Dendritic cell treated with granulocyte-macrophage colony-stimulating factor and Interleukin-4, amounts not matched to agents 40 ng/mL and 50 ng/mL, for 4 days (primary cell): ENCODE measurements at regions not wholly inside any gene's neighbourhood (a gene's known extent, or its start where the extent isn't known, plus 50 kb on each side); places are given as distances from the start of the nearest gene placed in this dataset.

Source experiments
- H3K27ac Mint-ChIP-seq: one replicate; pipeline ENCODE4 v1.8.0; 2022; ENCODE audit warnings: mild to moderate bottlenecking, mixed read lengths
- H3K27me3 Mint-ChIP-seq: one replicate; pipeline ENCODE4 v1.8.0; 2022; ENCODE audit warnings: mild to moderate bottlenecking, mixed read lengths
- H3K36me3 Mint-ChIP-seq: one replicate; pipeline ENCODE4 v1.8.0; 2022; ENCODE audit warnings: low read depth, mixed read lengths
- H3K4me1 Mint-ChIP-seq: one replicate; pipeline ENCODE4 v1.8.0; 2022; ENCODE audit warnings: low read depth, mixed read lengths
- H3K4me3 Mint-ChIP-seq: one replicate; pipeline ENCODE4 v1.8.0; 2022; ENCODE audit warnings: mild to moderate bottlenecking, moderate library complexity, mixed read lengths
- H3K9me3 Mint-ChIP-seq: one replicate; pipeline ENCODE4 v1.8.0; 2022; ENCODE audit warnings: mixed read lengths
- intact Hi-C: fragments of 100-400 bp; cut with micrococcal nuclease; formaldehyde crosslinking; loops from one replicate; pipeline ENCODE4 v1.15.0; 2022

- no peak overlapping the region for H3K27ac Mint-ChIP-seq
- no peaks in the 10 kb centered on the region for H3K36me3 Mint-ChIP-seq
- H3K9me3 Mint-ChIP-seq: peaks cover 6% of the 10 kb centered on the region
- H3K4me3 Mint-ChIP-seq: no peak overlapping the region
- intact Hi-C loops: no loop called here
- H3K4me1 Mint-ChIP-seq: no peaks in the 10 kb centered on the region
- H3K27me3 Mint-ChIP-seq: peaks cover 2% of the 10 kb centered on the region
Observed at GRCh38 chr5:96236051-96236450, 197.0 kb downstream of the PCSK1 start.

GRCh38 chr5:96235008-96235910 lies 197.8 kb downstream of the PCSK1 start:
- Mint-ChIP-seq H3K36me3 (no peaks in the 10 kb centered on the region), H3K4me3 (no peak overlapping the region), H3K9me3 (peaks cover 9% of the 10 kb centered on the region), H3K4me1 (no peaks in the 10 kb centered on the region), H3K27me3 (peaks cover 2% of the 10 kb centered on the region), H3K27ac (no peak overlapping the region)
- intact Hi-C loops: no loop called here

- Mint-ChIP-seq H3K36me3 (no peaks in the 10 kb centered on the region), H3K9me3 (peaks cover 9% of the 10 kb centered on the region), H3K4me3 (no peak overlapping the region), H3K4me1 (no peaks in the 10 kb centered on the region), H3K27me3 (no peaks in the 10 kb centered on the region), H3K27ac (no peak overlapping the region)
- intact Hi-C loops: no loop called here
Observed at GRCh38 chr5:96232602-96233001, 200.4 kb downstream of the PCSK1 start.

GRCh38 chr5:96229188-96229587 lies 203.9 kb downstream of the PCSK1 start:
- no peak overlapping the region for H3K27ac Mint-ChIP-seq
- H3K4me1 Mint-ChIP-seq: peaks cover 5% of the 10 kb centered on the region
- intact Hi-C loops: no loop called here
- H3K27me3 Mint-ChIP-seq: no peaks in the 10 kb centered on the region
- peaks cover 9% of the 10 kb centered on the region for H3K9me3 Mint-ChIP-seq
- no peak overlapping the region for H3K4me3 Mint-ChIP-seq
- no peaks in the 10 kb centered on the region for H3K36me3 Mint-ChIP-seq

GRCh38 chr5:96228408-96228807 lies 204.6 kb downstream of the PCSK1 start:
- intact Hi-C loops: no loop called here
- peaks cover 5% of the 10 kb centered on the region for H3K4me1 Mint-ChIP-seq
- no peak overlapping the region for H3K4me3 Mint-ChIP-seq

GRCh38 chr5:96227957-96228356 lies 205.1 kb downstream of the PCSK1 start:
- H3K9me3 Mint-ChIP-seq: peaks cover 9% of the 10 kb centered on the region
- no peak overlapping the region for H3K27ac Mint-ChIP-seq
- H3K36me3 Mint-ChIP-seq: no peaks in the 10 kb centered on the region
- H3K27me3 Mint-ChIP-seq: no peaks in the 10 kb centered on the region
- intact Hi-C loops: no loop called here
- peaks cover 5% of the 10 kb centered on the region for H3K4me1 Mint-ChIP-seq
- no peak overlapping the region for H3K4me3 Mint-ChIP-seq

More at GRCh38 chr5:96228408-96228807, 204.6 kb downstream of the PCSK1 start:
- Mint-ChIP-seq H3K9me3 (peaks cover 9% of the 10 kb centered on the region), H3K27me3 (no peaks in the 10 kb centered on the region), H3K36me3 (no peaks in the 10 kb centered on the region), H3K27ac (no peak overlapping the region)

- intact Hi-C loops: no loop called here
- Mint-ChIP-seq H3K4me1 (peaks cover 5% of the 10 kb centered on the region), H3K27ac (no peak overlapping the region), H3K36me3 (no peaks in the 10 kb centered on the region), H3K4me3 (no peak overlapping the region), H3K27me3 (no peaks in the 10 kb centered on the region), H3K9me3 (peaks cover 9% of the 10 kb centered on the region)
Observed at GRCh38 chr5:96226941-96227552, 206.0 kb downstream of the PCSK1 start.

- peaks cover 10% of the 10 kb centered on the region for H3K9me3 Mint-ChIP-seq
- no peaks in the 10 kb centered on the region for H3K36me3 Mint-ChIP-seq
- intact Hi-C loops: no loop called here
- H3K27me3 Mint-ChIP-seq: no peaks in the 10 kb centered on the region
- peaks cover under 1% of the 10 kb centered on the region for H3K4me1 Mint-ChIP-seq
- no peak overlapping the region for H3K27ac Mint-ChIP-seq
- H3K4me3 Mint-ChIP-seq: no peak overlapping the region
Observed at GRCh38 chr5:96222129-96222528, 210.9 kb downstream of the PCSK1 start.

- Mint-ChIP-seq H3K27me3 (no peaks in the 10 kb centered on the region), H3K36me3 (no peaks in the 10 kb centered on the region), H3K9me3 (peaks cover 10% of the 10 kb centered on the region), H3K4me1 (no peaks in the 10 kb centered on the region), H3K27ac (no peak overlapping the region), H3K4me3 (no peak overlapping the region)
- intact Hi-C loops: no loop called here
Observed at GRCh38 chr5:96220610-96221390, 212.2 kb downstream of the PCSK1 start.

GRCh38 chr5:96219580-96220281 lies 213.3 kb downstream of the PCSK1 start:
- H3K4me1 Mint-ChIP-seq: peaks cover 9% of the 10 kb centered on the region
- intact Hi-C loops: no loop called here
- peaks cover 10% of the 10 kb centered on the region for H3K9me3 Mint-ChIP-seq
- no peak overlapping the region for H3K27ac Mint-ChIP-seq
- no peaks in the 10 kb centered on the region for H3K36me3 Mint-ChIP-seq
- no peaks in the 10 kb centered on the region for H3K27me3 Mint-ChIP-seq
- no peak overlapping the region for H3K4me3 Mint-ChIP-seq

GRCh38 chr5:96218653-96219052 lies 214.4 kb downstream of the PCSK1 start:
- Mint-ChIP-seq H3K36me3 (no peaks in the 10 kb centered on the region), H3K27ac (no peak overlapping the region), H3K9me3 (peaks cover 10% of the 10 kb centered on the region), H3K4me1 (peaks cover 11% of the 10 kb centered on the region), H3K27me3 (no peaks in the 10 kb centered on the region), H3K4me3 (no peak overlapping the region)
- intact Hi-C loops: no loop called here

GRCh38 chr5:96214442-96215197 lies 218.4 kb downstream of the PCSK1 start:
- intact Hi-C loops: loop anchor here (5.0 kb wide), 1 partner anchor 43 kb away; no protein-coding TSS in a partner anchor
- H3K4me1 Mint-ChIP-seq: peaks cover 22% of the 10 kb centered on the region

GRCh38 chr5:96209829-96210228 lies 223.2 kb downstream of the PCSK1 start:
- no peak overlapping the region for H3K27ac Mint-ChIP-seq
- intact Hi-C loops: loop anchor here (5.0 kb wide), 1 partner anchor 47 kb away; no protein-coding TSS in a partner anchor
- peaks cover 44% of the 10 kb centered on the region for H3K9me3 Mint-ChIP-seq
- H3K36me3 Mint-ChIP-seq: peaks cover 11% of the 10 kb centered on the region
- H3K4me1 Mint-ChIP-seq: peaks cover 14% of the 10 kb centered on the region
- H3K4me3 Mint-ChIP-seq: no peak overlapping the region
- no peaks in the 10 kb centered on the region for H3K27me3 Mint-ChIP-seq

More at GRCh38 chr5:96214442-96215197, 218.4 kb downstream of the PCSK1 start:
- Mint-ChIP-seq H3K9me3 (peaks cover 11% of the 10 kb centered on the region), H3K4me3 (no peak overlapping the region), H3K27ac (no peak overlapping the region), H3K36me3 (no peaks in the 10 kb centered on the region), H3K27me3 (no peaks in the 10 kb centered on the region)
